NCI-H2171 treated with DMSO at 0.1 percent for 48 hours (cell line): ENCODE measurements at regions not wholly inside any gene's neighbourhood (a gene's known extent, or its start where the extent isn't known, plus 50 kb on each side); places are given as distances from the start of the nearest gene placed in this dataset.

Experiments used
- DNase-seq: peaks from one replicate; lab custom pipeline; 2025; lab: John Stamatoyannopoulos, UW

DNA sequence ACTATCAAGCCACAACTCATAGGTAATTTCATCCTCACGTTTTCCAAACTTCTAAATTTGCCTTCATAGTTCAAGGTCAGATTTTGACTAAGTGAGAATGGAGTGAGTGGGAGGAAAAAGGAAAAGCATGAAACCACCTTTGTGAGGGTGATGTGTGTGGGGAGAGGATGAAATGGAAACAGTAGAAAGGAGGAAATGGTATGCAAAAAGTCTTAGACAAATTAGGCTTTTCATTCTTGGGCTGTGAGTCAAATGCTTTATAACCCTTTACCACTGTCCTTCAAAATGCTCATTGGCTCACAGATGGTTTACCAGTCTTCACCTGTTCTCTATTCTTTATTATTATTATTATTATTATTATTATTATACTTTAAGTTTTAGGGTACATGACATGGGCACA, 127.2 kb downstream of the RAP2A start:
- DNase-seq: no peak

DNA sequence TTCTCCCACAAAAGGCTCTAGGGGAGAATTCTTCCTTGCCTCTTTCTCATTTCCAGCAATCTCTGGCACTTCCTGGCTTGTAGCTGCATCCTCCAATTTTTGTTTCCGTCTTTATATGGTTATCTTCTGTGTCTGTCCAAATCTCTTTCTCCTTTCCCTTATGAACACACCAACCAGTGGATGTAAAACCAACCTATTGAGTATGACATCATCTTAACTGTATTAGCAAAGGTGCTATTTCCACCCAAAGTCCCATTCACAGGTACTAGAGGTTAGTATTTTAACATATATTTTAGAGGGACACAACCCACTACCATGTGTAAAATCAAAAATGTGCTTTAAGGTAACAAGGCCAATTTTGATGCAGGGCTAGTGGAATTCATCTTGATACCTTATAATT, 129.0 kb downstream of the RAP2A start:
- no peak for DNase-seq

DNA sequence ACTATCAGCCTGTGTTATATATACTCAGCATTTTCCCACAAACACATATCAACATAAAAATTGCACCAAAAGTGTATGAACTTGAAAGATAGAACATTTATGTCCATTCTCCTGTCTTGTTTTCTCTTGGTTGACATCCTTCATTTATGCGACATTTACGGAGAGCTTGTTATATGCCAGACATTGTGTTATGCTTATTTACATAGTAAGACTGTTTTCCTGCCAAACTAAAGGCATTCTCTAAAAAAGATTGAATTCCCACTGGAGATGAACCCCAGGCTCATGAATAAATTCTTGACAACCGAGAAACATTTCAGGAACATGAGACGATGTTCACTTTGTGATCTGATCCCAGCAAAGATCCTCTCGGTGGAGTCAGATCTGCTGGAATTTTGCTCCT, 131.0 kb downstream of the RAP2A start:
- DNase-seq: no peak

DNA sequence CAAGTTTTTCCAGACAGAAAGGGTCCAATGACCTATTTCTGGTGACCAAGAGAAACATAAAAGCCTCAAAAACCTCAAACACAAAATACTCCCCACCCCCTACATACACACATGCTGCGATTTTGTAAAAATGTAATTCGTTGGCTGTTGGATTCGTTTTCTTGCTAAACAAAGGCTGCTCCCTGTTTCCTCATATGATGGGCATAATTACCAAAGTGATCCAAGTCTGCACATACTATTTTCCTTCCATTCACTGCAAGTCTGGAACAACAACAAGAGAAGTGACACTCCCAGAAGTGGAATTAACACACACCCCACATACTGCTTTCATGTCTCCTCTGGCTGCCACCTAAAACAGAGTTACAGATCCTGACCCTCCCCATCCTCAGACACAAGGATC, 131.9 kb downstream of the RAP2A start:
- no peak for DNase-seq

DNA sequence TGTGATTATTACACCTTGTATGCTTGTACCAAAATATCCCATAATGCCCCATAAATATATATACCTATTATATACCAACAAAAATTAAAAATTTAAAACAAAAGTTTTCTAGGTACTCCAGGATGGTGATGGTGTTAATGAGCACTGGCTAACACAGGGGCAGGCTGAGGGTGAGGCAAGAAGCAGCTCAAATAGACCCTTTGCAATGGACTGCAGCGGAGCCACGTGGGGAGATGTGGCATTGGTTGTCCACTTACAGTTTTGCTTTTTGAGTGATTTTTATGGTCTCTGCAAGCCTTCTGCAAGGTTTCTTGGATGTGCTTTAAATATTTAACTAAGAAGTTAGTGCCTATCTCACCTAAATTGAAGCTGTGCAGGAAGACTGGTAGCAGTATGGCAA, 132.9 kb downstream of the RAP2A start:
- DNase-seq: no peak

DNA sequence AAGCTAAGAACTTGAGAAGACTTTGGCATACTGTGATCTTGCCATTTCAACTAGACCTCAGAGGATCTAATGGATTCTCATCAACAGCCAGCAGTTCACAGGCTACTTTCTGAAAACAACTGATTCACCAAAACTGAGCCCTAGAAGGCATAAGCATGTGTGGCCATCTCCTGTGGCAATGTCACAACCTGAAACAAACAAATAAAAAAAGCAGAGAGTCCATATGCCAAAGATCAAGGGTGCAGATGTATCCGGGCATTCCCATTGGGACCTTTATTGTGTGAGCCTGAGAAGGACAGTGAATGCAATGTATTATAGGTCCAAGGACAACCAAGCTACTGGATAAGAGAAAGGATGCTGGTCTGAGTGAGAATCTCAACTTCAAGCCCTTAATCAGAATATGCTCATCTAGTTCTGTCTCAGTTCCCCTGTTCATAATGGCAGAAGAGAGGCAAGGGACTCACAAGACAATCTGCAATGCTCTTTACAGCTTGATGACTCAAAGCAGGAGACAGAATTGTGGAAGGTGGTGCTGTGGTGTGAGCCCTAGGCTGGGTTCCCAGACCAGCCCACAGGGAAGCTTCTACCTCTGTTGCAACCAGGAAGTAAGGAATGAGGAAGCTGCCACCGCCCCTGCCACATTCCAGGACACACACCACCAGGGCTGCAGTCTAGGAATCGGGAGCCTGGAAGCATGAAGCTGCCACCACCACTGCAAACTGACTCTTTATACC, 133.7 kb downstream of the RAP2A start:
- no peak for DNase-seq

DNA sequence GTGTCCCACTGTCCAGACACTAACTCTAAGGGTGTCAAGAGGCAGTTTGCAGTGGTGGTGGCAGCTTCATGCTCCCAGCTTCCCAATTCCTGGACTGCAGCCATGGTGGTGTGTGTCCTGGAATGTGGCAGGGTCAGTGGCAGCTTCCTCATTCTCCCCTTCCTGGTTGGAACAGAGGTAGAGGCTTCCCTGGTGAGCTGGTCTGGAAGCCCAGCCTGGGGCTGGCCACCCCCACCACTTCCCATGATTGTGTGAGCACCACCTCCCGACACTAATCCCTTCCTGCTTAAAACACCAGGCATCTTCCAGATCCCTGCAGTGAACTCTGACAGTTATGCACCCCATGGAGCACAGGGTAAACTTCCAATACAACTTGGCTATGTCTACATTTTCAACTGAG, 134.9 kb downstream of the RAP2A start:
- no peak for DNase-seq

DNA sequence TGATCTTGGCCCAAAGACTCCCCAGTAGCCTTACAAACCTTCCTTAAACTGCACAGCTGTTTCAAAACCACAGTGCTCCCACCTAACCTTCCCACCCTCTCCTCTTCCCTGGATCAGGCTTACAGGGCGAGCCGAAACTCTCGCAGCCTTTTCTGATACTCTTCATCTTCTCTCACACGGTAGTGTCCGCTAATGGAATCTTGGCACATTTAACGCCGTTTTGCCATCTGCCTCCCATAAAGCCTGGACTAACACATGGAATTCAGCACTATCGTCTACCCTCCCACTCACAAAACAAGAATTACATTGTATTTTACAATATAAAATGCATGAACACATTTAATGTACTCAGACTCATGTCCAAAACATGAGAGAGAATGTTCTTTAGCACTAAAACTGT, 135.9 kb downstream of the RAP2A start:
- peak; percentile 46 for DNase-seq

DNA sequence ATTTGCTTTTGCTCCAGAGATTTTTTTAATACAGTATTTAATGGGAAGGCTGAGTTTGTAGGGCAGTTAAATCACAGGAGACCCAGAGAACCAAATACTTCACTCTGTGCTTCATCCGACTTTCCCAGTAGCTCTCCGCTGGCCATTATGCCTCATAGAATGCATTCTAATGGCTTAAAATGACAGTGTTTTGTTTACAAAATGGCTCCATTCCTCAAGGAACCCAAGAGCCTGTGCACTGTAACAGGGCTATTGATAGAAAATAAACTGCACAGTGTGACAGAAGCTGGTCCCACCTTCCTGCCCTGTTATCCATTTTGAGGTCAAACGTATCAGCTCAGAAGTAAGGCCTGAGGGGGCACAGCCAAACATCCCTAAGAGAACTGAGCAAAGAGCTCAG, 136.5 kb downstream of the RAP2A start:
- no peak for DNase-seq

DNA sequence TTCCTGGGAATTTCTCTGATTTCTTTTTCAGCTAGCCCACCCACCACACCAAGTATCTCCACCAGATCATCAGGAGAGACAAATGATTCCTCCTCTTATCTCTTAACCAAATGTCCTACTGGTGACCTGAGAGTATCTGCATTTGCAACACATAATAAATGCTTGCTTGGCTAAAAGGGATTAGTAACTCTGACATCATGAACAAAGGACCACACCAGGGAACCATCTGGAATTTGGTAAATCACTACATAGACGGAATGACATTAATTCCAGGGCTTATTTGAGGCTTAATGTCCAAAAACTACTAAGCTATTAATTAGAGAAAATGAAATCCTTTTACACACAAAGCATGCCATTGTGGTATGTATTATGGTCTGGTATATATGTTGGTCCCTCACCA, 139.0 kb downstream of the RAP2A start:
- DNase-seq: no peak

DNA sequence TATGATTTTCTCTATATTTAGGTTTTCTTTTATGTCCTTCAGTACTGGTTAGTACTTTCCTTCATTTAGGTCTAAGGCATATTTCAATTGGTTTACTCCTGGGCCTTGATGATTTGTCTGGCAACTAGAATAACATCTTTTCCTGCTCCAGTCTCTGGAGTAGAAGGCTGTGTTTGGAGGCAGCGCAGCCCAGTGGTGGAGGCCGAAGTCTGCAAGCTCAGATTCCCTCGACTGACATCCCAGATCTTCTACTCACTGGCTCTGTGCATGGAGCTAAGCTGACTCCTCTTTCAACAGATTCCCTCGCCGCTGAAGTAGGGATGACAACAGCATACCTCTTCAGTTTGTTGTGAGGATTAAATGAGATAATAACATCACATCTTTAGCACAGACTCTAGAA, 141.0 kb downstream of the RAP2A start:
- no peak for DNase-seq

DNA sequence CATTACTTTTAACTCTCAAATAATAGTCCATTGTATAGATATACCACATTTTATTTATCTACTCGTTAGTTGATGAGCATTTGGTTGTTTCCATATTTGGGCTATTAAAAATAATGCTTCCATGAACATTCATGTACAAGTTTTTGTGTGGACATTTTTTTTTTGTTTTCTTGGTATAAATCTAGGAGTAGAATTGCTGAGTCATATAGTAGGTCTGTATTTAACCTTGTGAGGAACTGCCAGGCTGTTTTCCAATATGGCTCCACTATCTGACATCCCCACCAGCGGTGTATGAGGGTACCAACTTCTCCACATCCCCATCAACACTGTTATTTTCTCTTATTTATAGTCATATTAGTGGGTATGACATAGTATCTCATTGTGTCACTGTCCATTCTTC, 143.1 kb downstream of the RAP2A start:
- DNase-seq: no peak

DNA sequence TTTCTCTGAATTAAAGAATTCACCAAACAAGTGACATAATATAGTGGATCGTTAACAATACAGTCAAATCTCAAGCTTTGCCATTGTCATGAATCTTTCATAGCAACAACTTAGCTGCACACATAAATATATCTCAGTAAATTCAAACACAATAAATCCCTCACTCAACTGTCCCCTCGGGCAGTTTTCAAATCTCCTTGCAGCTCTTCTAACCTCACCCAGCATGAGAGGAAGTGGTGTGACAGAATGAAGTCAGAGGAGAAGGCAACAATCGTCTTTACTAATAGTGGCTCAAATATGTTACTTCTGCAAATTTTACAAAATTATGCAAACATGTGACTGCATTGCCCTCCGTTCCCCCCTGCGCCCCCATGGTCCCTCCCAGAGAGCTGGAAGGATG, 148.2 kb downstream of the RAP2A start:
- no peak for DNase-seq

DNA sequence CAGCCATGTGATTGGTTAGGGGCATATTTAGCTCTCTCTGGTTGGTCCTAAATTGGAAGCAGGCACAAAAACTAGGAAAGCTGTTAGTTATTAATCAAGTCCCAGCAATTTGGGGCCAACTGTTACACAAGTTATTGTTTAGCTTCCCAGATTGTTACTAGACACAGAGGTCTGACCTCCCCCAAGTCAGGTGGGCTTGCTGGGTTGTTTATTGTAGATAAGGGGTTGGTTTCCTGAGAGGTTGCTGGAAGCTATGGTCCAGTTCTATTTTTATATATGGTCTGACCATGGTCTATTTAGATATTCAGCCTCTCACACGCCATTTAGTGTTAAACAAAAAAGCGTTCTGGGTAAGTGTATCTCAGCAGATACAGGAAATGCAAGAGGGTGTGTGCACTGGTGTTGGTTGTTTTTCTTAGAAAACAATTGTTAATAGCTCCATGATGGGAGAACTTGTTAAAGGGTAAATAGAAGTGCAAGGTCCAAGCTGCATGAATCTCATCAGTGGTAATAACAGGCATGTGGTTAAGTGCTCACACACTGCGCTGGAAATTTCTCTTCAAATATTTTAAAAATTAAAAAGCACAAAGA, 150.0 kb downstream of the RAP2A start:
- DNase-seq: no peak

DNA sequence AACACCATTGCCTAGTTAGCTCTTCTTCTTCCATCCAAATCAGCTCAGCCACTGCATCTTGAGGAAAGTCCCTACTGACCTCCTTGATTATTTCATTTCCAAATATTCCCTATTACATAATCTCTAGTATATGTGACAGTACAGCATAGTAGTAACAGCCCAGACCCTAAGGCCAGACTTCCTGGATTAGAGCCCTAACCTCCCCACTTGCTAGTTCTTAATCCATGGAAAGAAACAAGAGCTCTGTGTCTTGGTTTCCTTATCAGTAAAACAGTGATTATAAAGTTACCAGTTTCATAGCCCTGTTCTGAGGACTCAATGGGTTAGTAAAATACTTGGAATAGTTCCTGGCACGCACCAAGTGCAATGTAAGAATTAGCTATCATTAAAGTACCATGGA, 153.0 kb downstream of the RAP2A start:
- no peak for DNase-seq

DNA sequence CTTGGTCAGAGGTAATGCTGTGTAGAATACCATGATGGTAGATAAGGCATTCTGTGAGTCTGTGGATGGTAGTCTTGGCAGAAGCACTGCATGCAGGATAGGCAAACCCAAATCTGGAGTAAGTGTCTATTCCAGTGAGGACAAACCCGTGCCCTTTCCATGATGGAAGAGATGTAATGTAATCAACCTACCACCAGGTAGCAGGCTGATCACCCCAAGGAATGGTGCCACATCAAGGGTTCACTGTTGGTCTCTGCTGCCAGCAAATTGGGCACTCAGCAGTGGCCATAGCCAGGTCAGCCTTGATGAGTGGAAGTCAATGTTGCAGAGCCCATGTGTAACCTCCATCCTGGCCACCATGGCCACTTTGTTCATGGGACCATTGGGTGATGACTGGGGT, 155.0 kb downstream of the RAP2A start:
- no peak for DNase-seq

DNA sequence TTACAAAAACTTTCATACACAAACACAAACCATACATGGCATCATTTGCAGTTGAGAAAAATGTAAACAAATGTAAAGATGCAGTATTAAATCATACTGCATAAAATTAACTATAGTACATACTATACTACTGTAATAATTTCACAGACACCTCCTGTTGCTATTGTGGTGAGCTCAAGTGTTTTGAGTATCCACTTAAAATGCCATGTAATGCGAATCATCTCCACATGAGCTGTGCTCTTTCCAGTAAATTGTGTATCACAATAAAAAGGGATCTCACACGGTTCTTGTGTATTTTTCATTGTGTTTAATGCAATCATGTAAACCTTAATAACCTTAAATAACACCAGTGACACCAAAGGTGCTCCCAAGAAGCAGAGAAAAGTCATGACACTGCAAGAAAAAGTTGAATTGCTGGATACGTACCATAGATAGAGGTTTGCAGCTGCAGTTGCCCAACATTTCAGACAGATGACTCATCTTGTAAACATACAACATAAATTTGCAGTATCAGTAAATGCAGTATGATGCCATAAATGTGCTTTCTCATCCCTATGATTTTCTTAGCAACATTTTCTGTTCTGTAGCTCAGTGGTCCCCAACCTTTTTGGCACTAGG, 166.6 kb downstream of the RAP2A start:
- no peak for DNase-seq

DNA sequence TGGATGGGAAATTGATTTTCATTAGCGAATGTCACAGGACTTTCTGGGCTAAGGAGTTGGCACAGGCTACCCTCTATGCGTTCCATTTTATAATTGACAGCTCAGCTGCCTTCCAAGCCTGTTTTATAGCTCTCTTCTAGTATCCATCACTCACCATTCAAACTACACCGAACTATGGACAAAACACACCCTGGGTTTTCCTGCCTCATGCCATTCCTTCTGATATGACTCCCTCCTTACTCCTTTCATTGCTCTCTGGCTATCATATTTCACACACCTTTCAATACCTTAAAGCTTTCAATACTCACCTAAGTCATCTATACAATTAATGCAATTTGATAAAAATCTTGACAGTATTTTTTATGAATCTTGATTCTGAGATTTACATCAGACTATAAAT, 181.3 kb downstream of the RAP2A start:
- no peak for DNase-seq

DNA sequence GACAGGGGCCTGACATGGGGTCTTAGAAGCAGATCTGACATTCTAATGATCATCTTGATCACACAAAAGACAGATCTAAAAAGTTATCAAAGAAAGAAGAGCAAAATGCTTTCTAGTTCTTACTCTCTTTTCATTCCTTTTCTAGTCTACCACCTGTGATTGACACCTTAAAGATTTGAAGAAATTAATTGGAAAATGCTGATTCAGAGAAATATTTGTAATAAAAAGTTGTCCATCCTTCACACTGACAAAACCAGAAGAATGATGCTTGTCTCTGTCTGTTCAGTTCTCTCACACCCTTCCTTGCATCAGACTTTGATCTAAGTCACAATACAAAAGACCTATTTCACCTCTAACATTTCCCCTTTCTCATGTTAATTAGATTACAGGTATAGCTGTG, 182.4 kb downstream of the RAP2A start:
- DNase-seq: no peak

DNA sequence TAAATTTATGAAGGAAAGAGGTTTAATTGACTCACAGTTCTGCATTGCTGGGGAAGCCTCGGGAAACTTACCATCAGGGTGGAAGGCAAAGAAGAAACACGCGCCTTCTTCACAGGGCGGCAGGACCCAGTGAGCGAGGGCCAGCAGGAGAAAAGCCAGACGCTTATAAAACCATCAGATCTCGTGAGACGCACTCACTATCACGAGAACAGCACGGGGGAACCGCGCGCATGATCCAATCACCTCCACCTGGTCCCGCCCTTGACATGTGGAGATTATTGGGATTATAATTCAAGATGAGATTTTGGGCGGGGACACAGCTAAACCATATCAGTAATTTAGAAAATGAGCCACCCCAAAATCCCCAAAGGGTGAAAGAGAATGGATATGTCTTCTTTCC, 187.1 kb downstream of the RAP2A start:
- no peak for DNase-seq

DNA sequence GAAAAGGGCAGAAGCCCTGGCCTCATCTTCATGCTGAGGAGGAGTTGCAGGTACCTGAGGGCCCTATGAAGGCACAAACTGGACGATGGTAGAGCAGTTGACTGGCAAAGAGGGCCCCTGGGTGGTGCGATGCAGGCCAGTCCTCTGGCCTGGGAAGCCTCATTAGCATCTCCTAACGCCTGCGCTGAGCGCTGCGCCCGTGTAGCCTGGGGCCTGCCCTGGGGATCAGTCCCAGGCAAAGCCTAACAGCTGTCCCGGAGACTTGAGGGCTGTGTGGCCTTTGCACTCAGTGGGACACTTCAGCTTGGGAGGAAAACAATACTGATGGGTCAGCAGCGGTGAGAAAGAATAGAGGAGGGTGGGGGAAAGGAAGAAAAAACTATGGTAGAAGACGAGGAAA, 187.7 kb downstream of the RAP2A start:
- no peak for DNase-seq

DNA sequence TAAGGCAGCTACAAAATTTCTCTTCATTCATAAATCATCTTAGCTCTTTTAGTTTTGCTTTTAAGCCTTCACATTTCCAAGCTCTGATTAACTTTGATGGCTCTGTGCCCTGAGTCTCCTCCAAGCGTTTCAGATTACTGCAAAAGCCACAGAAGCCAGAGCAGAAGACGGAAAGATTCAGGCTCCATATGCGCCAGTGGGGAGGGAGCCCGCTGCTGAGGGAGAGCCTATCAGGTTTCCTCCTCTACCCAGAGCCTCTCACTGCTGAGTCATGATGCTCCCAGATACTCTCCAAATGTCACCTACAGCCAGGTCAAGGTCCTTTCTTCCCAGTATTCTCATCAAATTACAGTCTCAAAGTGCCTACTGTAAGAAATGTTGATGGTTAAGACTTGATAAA, 193.6 kb downstream of the RAP2A start:
- peak; percentile 95 for DNase-seq

DNA sequence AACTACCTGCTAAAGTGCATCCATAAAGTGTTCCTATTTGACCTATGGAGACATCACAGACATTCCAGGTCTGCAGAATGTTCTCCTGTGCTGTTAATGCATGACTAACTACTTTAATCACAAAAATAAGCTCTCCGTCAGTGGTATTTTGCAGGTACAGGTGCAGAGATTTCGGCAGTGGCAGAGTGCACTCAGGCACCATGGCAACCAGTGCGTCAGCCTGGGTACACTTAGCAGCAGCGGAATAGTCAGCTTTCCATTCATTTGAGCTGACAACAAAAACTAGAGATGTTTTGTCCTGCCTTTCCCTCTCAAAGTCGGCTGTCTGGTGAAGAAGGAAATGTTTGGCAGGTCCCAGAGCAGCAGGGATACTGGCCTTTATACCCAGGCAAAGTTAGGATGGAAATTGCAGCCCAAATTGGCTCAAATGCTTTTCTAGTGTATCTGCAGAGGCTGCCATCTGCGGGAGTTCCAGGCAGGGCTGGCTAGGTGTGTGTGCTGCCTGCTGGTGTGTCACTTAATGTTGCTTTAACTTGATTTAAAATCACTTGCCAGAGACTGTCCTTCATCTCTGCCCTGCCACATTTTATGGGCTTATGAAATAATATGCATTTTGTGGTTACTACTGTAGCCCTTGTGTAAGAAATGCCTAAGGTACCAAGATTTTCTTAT, 195.8 kb downstream of the RAP2A start:
- DNase-seq: peak; percentile 87
